ENCODE measurements at regions not wholly inside any gene's neighbourhood (a gene's known extent, or its start where the extent isn't known, plus 50 kb on each side); places are given as distances from the start of the nearest gene placed in this dataset.

DNA sequence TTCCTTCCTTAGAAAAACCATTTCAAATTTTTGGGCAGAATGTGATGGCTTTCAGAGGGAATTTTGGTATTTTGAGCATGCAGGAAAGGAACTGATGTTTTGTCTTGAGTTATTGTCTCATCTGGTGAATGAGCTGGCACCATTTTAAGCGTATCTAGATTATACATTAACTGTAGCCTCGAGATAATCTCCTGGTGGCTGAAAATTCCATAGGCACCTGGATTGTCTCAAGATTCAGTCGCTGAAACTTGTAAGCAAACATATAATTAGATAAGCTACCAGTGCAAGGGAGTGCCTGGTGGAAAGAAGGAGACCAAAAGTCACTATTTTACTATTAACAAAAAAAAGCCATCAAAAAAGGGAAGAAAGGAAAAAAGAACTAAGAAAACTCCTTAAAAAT, 687.8 kb upstream of the DDX18 start:
- H3K4me3 ChIP-seq (ENCODE audit: low read depth, low read length) = no peak overlapping the region
- TF ChIP-seq, protein P1, sequence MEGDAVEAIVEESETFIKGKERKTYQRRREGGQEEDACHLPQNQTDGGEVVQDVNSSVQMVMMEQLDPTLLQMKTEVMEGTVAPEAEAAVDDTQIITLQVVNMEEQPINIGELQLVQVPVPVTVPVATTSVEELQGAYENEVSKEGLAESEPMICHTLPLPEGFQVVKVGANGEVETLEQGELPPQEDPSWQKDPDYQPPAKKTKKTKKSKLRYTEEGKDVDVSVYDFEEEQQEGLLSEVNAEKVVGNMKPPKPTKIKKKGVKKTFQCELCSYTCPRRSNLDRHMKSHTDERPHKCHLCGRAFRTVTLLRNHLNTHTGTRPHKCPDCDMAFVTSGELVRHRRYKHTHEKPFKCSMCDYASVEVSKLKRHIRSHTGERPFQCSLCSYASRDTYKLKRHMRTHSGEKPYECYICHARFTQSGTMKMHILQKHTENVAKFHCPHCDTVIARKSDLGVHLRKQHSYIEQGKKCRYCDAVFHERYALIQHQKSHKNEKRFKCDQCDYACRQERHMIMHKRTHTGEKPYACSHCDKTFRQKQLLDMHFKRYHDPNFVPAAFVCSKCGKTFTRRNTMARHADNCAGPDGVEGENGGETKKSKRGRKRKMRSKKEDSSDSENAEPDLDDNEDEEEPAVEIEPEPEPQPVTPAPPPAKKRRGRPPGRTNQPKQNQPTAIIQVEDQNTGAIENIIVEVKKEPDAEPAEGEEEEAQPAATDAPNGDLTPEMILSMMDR (IDR thresholded peaks at IDR 0.05; ENCODE audit: insufficient read depth, low read depth, low read length) = no peak
- DNase-seq (ENCODE audit: low read depth) = no peak

DNA sequence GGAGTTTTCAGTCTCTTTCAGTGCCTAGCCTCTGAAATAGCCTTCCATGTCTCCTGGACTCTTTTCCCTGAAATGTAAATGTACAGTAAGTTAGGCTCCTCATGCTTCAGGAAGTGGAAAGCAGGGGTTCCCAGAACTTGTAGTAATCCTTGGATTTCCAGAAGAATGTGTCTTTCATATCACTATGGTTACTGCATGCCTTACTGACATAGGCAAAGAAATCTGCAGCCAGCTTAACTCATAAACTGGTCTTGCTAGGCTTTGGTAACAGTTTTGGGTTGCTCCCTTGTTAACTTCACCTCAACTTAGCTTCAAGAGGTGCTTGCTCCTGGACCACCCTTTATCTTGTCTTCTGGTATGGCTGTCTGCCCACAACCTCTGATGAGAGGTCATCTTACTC, 686.8 kb upstream of the DDX18 start:
- TF ChIP-seq, protein P1 (IDR thresholded peaks at IDR 0.05; ENCODE audit: insufficient read depth, low read depth, low read length) = no peak
- H3K4me3 ChIP-seq (ENCODE audit: low read depth, low read length) = no peak overlapping the region
- no peak for DNase-seq (ENCODE audit: low read depth)

DNA sequence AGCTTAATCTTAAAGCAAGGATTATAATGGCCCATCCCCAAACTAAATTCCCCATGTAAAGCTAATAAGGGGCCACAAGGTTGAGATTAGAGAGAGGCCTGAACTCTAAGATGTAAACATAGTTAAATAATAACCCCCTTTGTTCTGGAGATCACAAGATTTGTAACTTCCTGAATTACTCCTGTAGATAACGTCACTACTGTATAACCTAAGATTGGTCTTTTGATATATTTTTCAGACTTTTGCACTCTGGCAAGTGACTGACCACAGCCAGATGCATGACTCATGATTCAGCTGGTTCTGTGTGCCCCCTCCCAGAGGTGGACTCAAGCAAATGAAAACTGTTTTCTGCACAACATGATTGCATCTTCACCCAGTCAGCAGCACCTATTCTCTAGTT, 686.0 kb upstream of the DDX18 start:
- no peak overlapping the region for H3K4me3 ChIP-seq (ENCODE audit: low read depth, low read length)
- DNase-seq (ENCODE audit: low read depth) = no peak
- TF ChIP-seq, protein P1 (IDR thresholded peaks at IDR 0.05; ENCODE audit: insufficient read depth, low read depth, low read length) = no peak

DNA sequence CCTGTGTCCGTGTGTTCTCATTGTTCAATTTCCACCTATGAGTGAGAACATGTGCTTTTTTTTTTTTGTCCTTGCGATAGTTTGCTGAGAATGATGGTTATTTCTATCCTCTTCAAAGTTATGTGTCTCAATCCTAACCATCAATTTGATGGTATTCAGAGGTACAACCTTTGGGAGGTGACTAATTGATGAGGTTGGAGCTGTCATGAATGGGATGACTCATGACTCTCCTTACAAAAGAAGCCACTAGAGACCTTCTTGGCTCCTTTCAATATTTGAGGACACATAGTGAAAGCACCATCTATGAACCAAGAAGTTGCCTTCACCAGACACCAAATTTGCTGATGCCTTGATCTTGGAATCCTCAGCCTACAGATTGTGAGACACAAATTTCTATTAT, 677.1 kb upstream of the DDX18 start:
- H3K4me3 ChIP-seq (ENCODE audit: low read depth, low read length) = no peak overlapping the region
- TF ChIP-seq, protein P1 (IDR thresholded peaks at IDR 0.05; ENCODE audit: insufficient read depth, low read depth, low read length) = no peak
- no peak for DNase-seq (ENCODE audit: low read depth)

DNA sequence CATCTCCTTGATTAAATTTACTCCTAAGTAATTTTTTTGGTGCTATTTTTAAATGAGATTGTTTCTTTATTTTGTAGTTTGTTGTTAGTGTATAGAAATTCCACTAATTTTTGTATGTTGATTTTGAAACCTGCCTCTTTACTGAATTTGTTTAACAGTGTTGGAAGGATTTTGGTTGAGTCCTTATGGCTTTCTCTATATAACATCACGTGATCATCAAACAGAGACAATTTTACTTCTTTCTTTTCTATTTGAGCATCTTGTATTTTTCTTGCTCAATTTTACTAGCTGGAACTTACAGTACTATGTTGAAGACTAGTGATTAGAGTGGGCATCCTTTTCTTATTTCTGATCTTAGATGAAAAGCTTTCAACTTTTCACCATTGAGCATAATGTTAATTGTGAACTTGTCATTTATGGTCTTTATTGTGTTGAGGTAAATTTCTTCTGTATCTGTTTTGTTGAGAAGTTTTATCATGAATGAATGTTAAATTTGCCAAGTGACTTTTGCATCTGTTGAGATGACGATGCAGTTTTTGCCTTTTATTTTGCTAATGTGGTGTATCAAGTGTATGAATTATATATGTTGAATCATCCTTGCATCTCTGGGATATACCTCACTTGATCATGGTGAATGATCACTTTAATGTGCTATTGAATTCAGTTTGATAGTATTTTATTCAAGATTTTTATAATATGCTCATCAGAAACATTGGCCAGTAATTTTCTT, 645.3 kb upstream of the DDX18 start:
- H3K4me3 ChIP-seq (ENCODE audit: low read depth, low read length) = no peak overlapping the region
- TF ChIP-seq, protein P1 (IDR thresholded peaks at IDR 0.05; ENCODE audit: insufficient read depth, low read depth, low read length) = no peak
- DNase-seq (ENCODE audit: low read depth) = no peak

DNA sequence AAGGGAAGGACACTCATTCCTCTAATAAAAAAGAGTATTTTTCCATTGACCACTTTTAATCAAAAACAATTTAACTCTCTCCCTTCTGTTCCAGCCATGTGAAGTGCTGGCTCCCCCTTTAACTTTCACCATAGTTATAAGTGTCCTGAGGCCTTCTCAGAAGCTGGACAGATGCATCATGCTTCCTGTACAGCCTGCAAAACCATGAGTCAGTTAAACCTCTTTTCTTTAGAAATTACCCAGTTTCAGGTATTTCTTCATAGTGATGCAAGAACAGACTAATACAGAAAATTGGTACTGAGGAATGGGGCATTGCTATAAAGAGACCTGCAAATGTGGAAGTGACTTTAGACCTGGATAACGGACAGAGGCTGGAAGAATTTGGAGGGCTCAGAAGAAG, 643.6 kb upstream of the DDX18 start:
- no peak overlapping the region for H3K4me3 ChIP-seq (ENCODE audit: low read depth, low read length)
- TF ChIP-seq, protein P1 (IDR thresholded peaks at IDR 0.05; ENCODE audit: insufficient read depth, low read depth, low read length) = no peak
- no peak for DNase-seq (ENCODE audit: low read depth)

DNA sequence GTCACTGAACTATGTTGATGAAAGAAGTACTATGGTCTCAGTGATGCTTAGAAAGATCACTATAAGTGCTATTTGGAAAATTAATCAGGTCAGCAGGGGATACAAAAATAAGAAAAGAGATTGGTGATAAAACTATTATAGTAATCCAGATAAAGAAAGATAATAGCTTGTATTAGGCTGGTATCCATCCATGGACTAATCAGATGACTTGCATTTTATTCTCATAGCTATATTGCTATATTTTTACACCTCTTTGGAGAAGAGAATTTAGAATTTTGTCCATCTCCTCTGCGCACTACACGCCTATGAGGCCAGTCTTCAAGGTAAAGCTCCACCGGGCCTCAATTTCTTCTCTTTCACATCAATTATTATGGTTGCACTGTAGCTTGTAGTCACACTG, 635.1 kb upstream of the DDX18 start:
- no peak for DNase-seq (ENCODE audit: low read depth)
- TF ChIP-seq, protein P1 (IDR thresholded peaks at IDR 0.05; ENCODE audit: insufficient read depth, low read depth, low read length) = no peak

More for the DNA sequence above, 635.1 kb upstream of the DDX18 start:
- no peak overlapping the region for H3K4me3 ChIP-seq (ENCODE audit: low read depth, low read length)
